NCI-H128 (cell line): ENCODE measurements at regions not wholly inside any gene's neighbourhood (a gene's known extent, or its start where the extent isn't known, plus 50 kb on each side); places are given as distances from the start of the nearest gene placed in this dataset.

Experiments
- DNase-seq: peaks from one replicate; lab custom pipeline; 2025; ENCODE audit not compliant: unreplicated experiment; lab: John Stamatoyannopoulos, UW

GRCh38 chr13:99122171-99122570 is 78.5 kb upstream of the UBAC2 start:
- DNase-seq = no peak

DNA sequence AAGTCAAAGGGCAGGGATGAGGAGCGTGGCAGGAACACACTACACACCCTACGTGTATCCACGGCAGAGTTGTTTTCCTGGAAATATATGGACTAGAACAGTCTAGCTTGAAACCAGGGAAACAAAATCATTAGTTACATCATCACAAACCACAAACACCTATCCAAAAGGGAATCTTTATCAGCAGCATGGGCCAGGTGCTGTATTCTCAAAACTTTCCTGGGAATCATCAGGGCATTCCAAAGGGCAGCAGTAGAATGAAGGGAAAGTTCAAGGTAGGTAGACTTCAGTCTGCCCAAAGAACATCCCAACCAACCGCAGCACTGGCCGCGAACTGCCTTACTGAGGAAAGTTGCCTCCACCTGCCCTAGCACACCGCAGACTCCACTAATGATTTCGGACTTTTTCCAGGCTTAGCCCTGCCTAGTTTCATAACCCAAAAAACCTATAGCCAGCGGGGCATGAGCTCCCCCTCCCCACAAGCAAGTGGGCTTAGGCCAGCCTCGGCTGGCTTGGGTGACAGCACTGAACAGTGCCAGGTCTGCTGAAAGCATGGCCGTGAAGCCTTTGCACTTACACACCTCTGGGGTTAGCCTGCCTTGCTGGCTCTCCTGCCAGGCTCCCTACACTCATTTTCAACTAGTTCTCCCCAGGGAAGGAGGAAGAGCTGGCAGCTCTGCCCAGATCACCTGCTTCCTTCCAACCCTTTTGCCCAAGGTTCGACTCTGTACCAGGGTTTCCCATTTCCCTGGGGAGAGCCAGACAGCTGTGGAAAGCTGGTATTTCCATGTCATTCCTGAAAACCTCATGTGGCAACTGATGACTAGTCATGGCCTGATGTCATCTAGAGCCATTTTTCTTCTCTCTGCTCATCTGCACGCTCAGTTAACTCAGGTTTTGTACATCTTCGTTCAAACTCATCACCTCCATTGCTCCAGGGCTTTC is 77.3 kb upstream of the UBAC2 start:
- no peak for DNase-seq

- no peak for DNase-seq
Measured at GRCh38 chr13:99124046-99124400, 76.6 kb upstream of the UBAC2 start.

GRCh38 chr13:99124794-99125316 is 75.8 kb upstream of the UBAC2 start:
- no peak for DNase-seq

DNA sequence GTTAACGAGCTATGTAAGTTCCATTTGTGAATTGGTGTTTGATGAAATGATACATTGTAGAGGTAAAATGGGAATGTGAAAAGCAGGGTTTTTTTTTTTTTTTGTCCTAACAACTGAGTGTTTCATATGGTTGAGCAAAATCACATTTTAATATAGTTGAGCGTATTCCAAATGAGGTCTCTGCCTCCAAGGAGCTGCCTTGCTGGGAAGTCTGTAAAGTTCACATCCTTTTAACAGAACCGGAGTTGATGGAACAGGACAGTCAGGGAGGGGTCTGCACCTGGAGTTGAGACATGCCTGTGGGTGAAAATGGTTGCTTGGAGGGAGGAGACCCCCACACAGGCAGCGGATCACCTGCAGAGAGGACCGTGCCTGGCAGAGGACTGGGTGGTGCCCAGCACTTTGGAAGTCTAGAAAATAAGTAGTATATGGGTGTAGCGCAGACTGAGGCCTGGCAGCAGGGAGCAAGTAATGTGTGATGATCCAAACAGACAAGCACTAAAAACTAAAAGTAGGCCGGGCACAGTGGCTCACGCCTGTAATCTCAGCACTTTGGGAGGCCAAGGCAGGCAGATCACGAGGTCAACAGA is 75.2 kb upstream of the UBAC2 start:
- DNase-seq = no peak

- DNase-seq = no peak
Measured at GRCh38 chr13:99126821-99127220, 73.8 kb upstream of the UBAC2 start.

DNA sequence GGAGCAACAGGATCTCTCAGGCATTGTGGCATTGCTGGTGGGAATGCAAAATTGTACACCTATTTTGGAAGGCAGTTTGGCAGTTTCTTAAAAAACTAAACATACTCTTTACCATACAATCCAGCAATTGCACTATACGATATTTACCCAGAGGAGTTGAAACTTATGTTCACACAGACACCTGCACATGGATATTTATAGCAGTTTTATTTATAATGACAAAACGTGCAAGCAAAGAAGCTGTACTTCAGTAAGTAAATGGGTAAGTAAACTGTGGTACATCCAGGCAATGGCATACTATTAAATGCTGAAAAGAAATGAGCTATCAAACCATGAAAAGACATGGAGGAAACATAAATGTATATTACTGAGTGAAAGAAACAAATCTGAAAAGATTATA is 71.6 kb upstream of the UBAC2 start:
- DNase-seq = no peak

DNA sequence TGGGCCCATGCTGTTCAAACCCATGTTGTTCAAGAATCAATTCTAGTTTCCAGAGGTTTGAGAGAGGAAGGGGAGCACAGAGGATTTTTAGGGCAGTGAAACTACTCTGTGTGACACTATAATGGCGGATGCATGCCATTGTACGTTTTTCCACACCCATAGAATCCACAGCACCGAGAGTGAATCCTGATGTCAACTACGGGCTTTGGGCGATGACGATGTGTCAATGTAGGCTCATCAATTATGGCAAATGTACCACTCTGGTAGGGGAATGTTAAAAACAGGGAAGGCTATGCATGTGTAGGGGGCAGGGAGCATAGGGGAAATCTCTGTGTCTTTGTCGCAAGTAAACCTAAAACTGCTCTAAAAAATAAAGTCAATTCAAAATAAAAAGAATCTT is 70.7 kb upstream of the UBAC2 start:
- no peak for DNase-seq

DNA sequence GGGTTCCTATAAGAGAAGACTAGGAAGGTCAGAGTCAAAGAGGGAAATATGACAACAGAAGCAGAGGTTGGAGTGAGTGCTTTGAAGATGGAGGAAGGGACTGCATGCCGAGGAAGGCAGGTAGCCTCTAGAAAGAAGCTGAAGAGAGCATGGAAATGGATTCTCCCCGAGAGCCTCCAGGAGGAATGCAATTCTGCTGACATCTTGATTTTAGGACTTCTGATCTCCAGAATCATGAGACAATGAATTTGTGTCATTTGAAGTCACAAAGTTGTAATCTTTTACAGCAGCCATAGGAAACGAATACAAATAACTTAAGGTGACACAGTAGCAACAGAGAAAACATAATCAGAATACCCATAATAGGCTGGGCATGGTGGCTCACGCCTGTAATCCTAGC is 69.2 kb upstream of the UBAC2 start:
- no peak for DNase-seq

DNA sequence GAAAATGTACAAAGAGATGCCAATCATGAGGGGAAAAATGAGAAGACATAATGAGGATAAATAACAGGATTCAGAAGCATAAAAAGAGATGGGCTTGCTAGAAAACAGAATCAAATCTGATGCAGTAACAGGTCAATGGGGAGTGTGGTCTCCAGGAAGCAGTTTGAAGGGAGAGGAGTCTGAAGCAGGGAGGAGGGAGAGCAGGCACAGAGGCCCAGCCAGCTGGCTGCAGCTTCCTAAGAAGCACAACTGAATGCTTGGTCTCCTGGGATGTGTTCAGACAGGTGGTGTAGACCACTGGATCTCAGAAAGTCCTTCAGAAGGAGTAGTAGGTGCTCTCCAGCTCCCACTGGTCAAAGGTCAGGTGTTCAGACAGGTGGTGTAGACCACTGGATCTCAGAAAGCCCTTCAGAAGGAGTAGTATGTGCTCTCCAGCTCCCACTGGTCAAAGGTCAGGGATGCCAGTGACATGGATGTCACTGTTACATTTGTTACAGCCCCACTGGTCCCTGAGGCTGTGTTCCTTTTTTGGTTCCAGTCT is 68.3 kb upstream of the UBAC2 start:
- no peak for DNase-seq

DNA sequence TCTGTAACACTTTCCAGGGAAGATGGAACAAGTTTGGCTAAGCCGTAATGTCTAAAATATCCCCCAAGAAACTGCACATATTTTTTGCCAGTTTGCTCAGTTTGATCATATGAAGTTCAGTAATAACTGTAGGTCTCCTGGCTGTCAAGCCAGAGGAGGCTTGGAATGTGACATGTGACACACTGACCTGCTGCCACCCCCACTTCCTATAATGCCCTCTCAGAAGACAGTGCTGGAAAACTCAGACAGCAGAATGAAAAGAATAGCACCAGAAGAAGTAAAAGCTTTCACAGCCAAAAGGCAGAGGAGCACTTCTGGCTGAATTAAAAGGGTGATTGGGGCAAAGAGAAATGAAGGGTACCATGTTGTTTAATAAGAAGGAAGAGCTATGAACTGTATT is 67.4 kb upstream of the UBAC2 start:
- no peak for DNase-seq

DNA sequence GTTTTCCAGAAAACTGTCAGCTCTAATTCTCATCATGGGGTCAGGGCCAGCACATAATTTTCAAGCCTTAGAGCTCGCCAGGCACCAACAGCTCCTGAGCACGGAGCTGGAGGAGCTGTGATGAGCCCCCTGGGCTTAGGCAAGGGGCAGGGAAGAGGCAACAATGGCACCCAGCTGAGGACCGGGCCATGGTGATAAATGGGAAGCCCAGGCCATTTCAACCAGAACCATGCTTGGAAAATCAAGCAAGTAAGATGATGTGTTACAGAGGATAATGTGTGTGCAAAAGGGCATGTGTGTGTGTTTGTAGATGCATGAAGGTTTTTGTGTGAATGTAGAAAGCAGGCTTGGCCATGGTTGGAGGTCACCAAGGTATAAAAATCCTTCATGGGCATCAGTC is 66.8 kb upstream of the UBAC2 start:
- no peak for DNase-seq

DNA sequence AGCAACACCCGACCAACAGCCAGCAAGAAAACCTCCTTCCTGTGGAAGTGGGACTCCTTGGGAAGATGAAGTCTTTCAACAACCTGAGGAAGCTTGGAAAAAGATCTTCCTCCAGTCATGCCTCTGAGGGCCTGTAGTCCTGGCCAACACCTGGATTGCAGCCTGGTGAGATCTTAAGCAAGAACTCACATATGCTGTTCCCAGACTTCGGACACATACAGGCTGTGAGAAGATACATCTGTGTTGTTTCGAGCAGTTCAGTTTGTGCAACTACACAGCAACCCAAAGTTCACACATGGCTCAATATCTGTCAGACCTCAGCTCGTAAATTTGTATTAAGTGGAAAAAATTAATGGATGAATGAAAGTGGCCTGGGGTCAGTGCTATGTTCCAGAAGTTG is 65.1 kb upstream of the UBAC2 start:
- DNase-seq = no peak

- DNase-seq = no peak
Measured at GRCh38 chr13:99136427-99136954, 64.2 kb upstream of the UBAC2 start.

DNA sequence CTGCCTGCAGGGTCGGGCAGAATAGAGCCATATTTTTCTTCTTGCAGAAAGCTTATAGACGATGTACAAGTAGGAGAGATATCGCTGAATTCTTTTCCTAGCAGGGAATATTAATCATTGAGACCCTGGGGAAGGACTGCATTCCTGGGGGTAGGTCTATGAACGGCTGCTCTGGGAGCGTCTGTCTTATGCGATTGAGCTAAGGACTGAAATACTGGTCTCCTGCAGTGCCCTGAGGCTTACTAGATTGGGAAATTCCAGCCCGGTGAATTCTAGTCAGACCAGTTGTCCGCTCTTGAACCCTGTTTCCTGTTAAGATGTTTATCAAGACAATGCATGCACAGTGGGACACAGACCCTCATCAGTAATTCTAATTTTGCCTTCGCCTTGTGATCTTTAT is 59.8 kb upstream of the UBAC2 start:
- no peak for DNase-seq

GRCh38 chr13:99143904-99144303 is 56.8 kb upstream of the UBAC2 start:
- no peak for DNase-seq

- DNase-seq = no peak
Measured at GRCh38 chr13:99144306-99144705, 56.3 kb upstream of the UBAC2 start.

DNA sequence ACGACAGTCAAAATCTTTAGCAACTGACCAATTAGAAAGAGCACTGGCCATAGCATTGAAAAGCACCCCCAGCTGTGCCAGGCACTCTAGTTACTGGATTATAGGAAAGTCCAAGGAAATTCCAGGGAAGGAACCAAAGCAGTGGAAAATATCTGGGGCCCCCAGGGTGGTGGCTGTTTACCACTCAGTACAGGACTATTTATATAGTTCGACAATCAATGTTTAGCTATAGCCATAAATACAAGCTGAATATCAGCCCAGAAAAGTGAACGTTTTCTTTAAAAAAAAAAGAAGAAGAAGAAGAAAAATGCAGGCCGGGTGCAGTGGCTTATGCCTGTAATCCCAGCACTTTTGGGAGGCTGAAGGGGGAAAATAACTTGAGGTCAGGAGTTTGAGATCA is 55.2 kb upstream of the UBAC2 start:
- DNase-seq = no peak

- no peak for DNase-seq
Measured at GRCh38 chr13:99150575-99151361, 49.9 kb upstream of the UBAC2 start.
